Transverse colon (tissue), 4 donors: ENCODE measurements at regions not wholly inside any gene's neighbourhood (a gene's known extent, or its start where the extent isn't known, plus 50 kb on each side); places are given as distances from the start of the nearest gene placed in this dataset.
A peak's percentile ranks its signal among the peaks of the same experiment; 100 is the strongest.

Experiments
- DNase-seq: peaks from one replicate; pipeline ENCODE4 v3.0.0-alpha.2; 2019
- H3K27ac ChIP-seq, 4 donors: fragments of 200-600 bp; sonication (generic); 2 replicates each; pipeline ENCODE4 v1.5.1; 2016 to 2018; ENCODE audit warnings: inconsistent platforms in 4 of 4
- H3K27me3 ChIP-seq: fragments of 200-600 bp; sonication (generic); 2 replicates; pipeline ENCODE4 v1.5.1; 2017; ENCODE audit warnings: inconsistent platforms
- H3K36me3 ChIP-seq, 4 donors: fragments of 200-600 bp; sonication (generic); 2 replicates each; pipeline ENCODE4 v1.5.1; 2017 to 2019; ENCODE audit warnings: inconsistent platforms in 4 of 4
- H3K4me1 ChIP-seq, 4 donors: fragments of 200-600 bp; sonication (generic); 2 replicates each; pipeline ENCODE4 v1.5.1; 2017 to 2020; ENCODE audit warnings: inconsistent platforms in 4 of 4
- H3K4me3 ChIP-seq, 4 donors: fragments of 200-600 bp; sonication (generic); 1 replicate in 1 of 4; 2 replicates in 3 of 4; pipeline versions ENCODE4 v1.5.1 to v1.6.1; 2017 to 2019; ENCODE audit warnings: inconsistent platforms in 4 of 4
- H3K9me3 ChIP-seq, 2 donors: fragments of 200-600 bp; sonication (generic); 2 replicates each; pipeline ENCODE4 v1.5.1; 2017 to 2019; ENCODE audit warnings: inconsistent platforms in 2 of 2
- CTCF ChIP-seq, 5 experiments: fragments of 200-600 bp in 3 of 5; fragments of 450-650 bp in 2 of 5; sonication (generic) in 3 of 5; IDR thresholded peaks; 1 replicate in 2 of 5; 2 replicates in 3 of 5; pipeline ENCODE4 v1.5.1; 2016 to 2017; ENCODE audit warnings: antibody characterized with exemption in 5 of 5, inconsistent platforms in 3 of 5, mild to moderate bottlenecking in 2 of 5, moderate library complexity in 1 of 5
- EP300 ChIP-seq: sonication (generic); formaldehyde crosslinking; IDR thresholded peaks from one replicate; pipeline ENCODE4 v1.6.1; 2017; ENCODE audit warnings: antibody characterized with exemption, low read depth
- POLR2A ChIP-seq: fragments of 450-650 bp; IDR thresholded peaks from one replicate; pipeline ENCODE4 v1.6.1; 2016; ENCODE audit warnings: antibody characterized with exemption, mild to moderate bottlenecking, moderate library complexity
- POLR2AphosphoS5 ChIP-seq, 3 donors: sonication (generic); formaldehyde crosslinking; IDR thresholded peaks; one replicate each; pipeline ENCODE4 v1.6.1; 2016; ENCODE audit warnings: antibody characterized with exemption in 3 of 3
- WGBS, 2 donors: methylation state at CpG; one replicate each; pipeline ENCODE4 v1.1.5; 2018; ENCODE audit warnings: low coverage in 1 of 2; 5-methylcytosine and 5-hydroxymethylcytosine counted together
- in situ Hi-C, 4 donors: fragments of 200-750 bp; cut with MboI; loops; one replicate each; pipeline versions ENCODE4 v1.15.0 to v1.15.1; 2017; ENCODE audit warnings: low sequenced_read_pairs in 3 of 4, low pct_ligation_motif_present in 1 of 4, low pct_unique_long_range_greater_than_20kb in 1 of 4
- intact Hi-C: fragments of 100-400 bp; cut with DNase I; formaldehyde crosslinking; loops from one replicate; pipeline ENCODE4 v1.15.1; 2023; ENCODE audit warnings: low total_unique reads

GRCh38 chrX:131752493-131753198, 208.8 kb downstream of the OR13H1 start:
- Histone ChIP-seq H3K27ac (peak overlapping the region in 2 of 4 donors; percentile 76 to 77), H3K9me3 (no peaks in the 10 kb centered on the region), H3K4me3 (peak overlapping the region in 2 of 4 donors; percentile 7 to 43), H3K36me3 (no peaks in the 10 kb centered on the region), H3K4me1 (no peaks in the 10 kb centered on the region), H3K27me3 (no peaks in the 10 kb centered on the region)
- in situ Hi-C loops, result no loop called here
- no peak for TF ChIP-seq CTCF (IDR thresholded peaks at IDR 0.05)
- no peak for TF ChIP-seq EP300
- no peak for TF ChIP-seq POLR2AphosphoS5 (IDR thresholded peaks at IDR 0.05)
- no peak for TF ChIP-seq POLR2A
- intact Hi-C loops, result no loop called here
- WGBS, 2 donors, result 57% methylated on average over 24 of the region's 24 CpGs; no CpG with 5 or more reads in 1 of the 2 donors
- DNase-seq, result peak; percentile 89

- TF ChIP-seq CTCF (IDR thresholded peaks at IDR 0.05) (peak in 1 of 5 experiments; percentile 43), EP300 (no peak)
- Histone ChIP-seq H3K27ac (peak overlapping the region in 2 of 4 donors; percentile 28 to 66), H3K4me3 (peak overlapping the region in 1 of 4 donors; percentile 21), H3K4me1 (peaks cover 0 to 6% (median 0%) of the 10 kb centered on the region in 4 donors), H3K36me3 (no peaks in the 10 kb centered on the region), H3K9me3 (no peaks in the 10 kb centered on the region), H3K27me3 (no peaks in the 10 kb centered on the region)
- 67% methylated on average over 7 of the region's 7 CpGs; no CpG with 5 or more reads in 1 of the 2 donors for WGBS, 2 donors
- in situ Hi-C loops (no loop called here), intact Hi-C loops (no loop called here)
- DNase-seq, result peak; percentile 61
Measured at GRCh38 chrX:131762802-131763234, 218.9 kb downstream of the OR13H1 start.

GRCh38 chrX:131763674-131764073, 219.8 kb downstream of the OR13H1 start:
- WGBS, 2 donors, result 57% methylated on average over 10 of the region's 10 CpGs; no CpG with 5 or more reads in 1 of the 2 donors
- Histone ChIP-seq H3K4me3 (peak overlapping the region in 1 of 4 donors; percentile 21), H3K27me3 (no peaks in the 10 kb centered on the region), H3K36me3 (no peaks in the 10 kb centered on the region), H3K27ac (peak overlapping the region in 2 of 4 donors; percentile 28 to 66), H3K4me1 (peaks cover 0 to 6% (median 0%) of the 10 kb centered on the region in 4 donors), H3K9me3 (no peaks in the 10 kb centered on the region)
- DNase-seq, result peak; percentile 89
- intact Hi-C loops, result no loop called here
- in situ Hi-C loops, result no loop called here
- TF ChIP-seq POLR2AphosphoS5 (IDR thresholded peaks at IDR 0.05) (peak in 1 of 3 donors; percentile 59), EP300 (no peak), POLR2A (no peak), CTCF (IDR thresholded peaks at IDR 0.05) (peak in 1 of 5 experiments; percentile 27)

- Histone ChIP-seq H3K27me3 (no peaks in the 10 kb centered on the region), H3K4me3 (peak overlapping the region in 1 of 4 donors; percentile 21), H3K36me3 (no peaks in the 10 kb centered on the region), H3K4me1 (peaks cover 0 to 6% (median 0%) of the 10 kb centered on the region in 4 donors), H3K27ac (peak overlapping the region in 1 of 4 donors; percentile 21), H3K9me3 (no peaks in the 10 kb centered on the region)
- no peak for TF ChIP-seq POLR2A
- no peak for TF ChIP-seq POLR2AphosphoS5 (IDR thresholded peaks at IDR 0.05)
- TF ChIP-seq CTCF (IDR thresholded peaks at IDR 0.05), result no peak
- no peak for TF ChIP-seq EP300
- DNase-seq, result no peak
- WGBS, 2 donors, result 61% methylated on average over 5 of the region's 5 CpGs; no CpG with 5 or more reads in 1 of the 2 donors
- in situ Hi-C loops (no loop called here), intact Hi-C loops (no loop called here)
Measured at GRCh38 chrX:131764216-131764615, 220.3 kb downstream of the OR13H1 start.
